ENCODE measurements at regions not wholly inside any gene's neighbourhood (a gene's known extent, or its start where the extent isn't known, plus 50 kb on each side); places are given as distances from the start of the nearest gene placed in this dataset.

GRCh38 chr10:8332730-8333111 is 278.2 kb downstream of the GATA3 start:
- H3K27me3 ChIP-seq (ENCODE audit: control insufficient read depth, low read length) = no peaks in the 10 kb centered on the region
- no peaks in the 10 kb centered on the region for H3K9me3 ChIP-seq (ENCODE audit: control insufficient read depth, insufficient read depth, low read length)
- no peaks in the 10 kb centered on the region for H3F3A ChIP-seq (ENCODE audit: control insufficient read depth, insufficient read depth)
- H3K9me2 ChIP-seq (replicated peaks; ENCODE audit: control insufficient read depth, low read length) = no peaks in the 10 kb centered on the region
- no peaks in the 10 kb centered on the region for H3K4me1 ChIP-seq (ENCODE audit: control insufficient read depth, low read length)
- no peak for TF ChIP-seq EZH2phosphoT487 (IDR thresholded peaks at IDR 0.05; ENCODE audit: borderline replicate concordance, low read length)
- no peaks in the 10 kb centered on the region for H3K79me2 ChIP-seq (ENCODE audit: control insufficient read depth, low read length)
- H3K4me2 ChIP-seq (ENCODE audit: low read length) = no peak overlapping the region
- H3K4me3 ChIP-seq (ENCODE audit: low read length) = no peak overlapping the region
- H3K36me3 ChIP-seq (ENCODE audit: control insufficient read depth, low read length) = no peaks in the 10 kb centered on the region
- no peaks in the 10 kb centered on the region for H4K20me1 ChIP-seq (ENCODE audit: control insufficient read depth, insufficient read depth, low read depth, low read length)
- H3K27ac ChIP-seq (ENCODE audit: low read depth, low read length) = no peak overlapping the region

- no peaks in the 10 kb centered on the region for H3F3A ChIP-seq (ENCODE audit: control insufficient read depth, insufficient read depth)
- H3K4me2 ChIP-seq (ENCODE audit: low read length) = no peak overlapping the region
- H3K27me3 ChIP-seq (ENCODE audit: control insufficient read depth, low read length) = no peaks in the 10 kb centered on the region
- no peaks in the 10 kb centered on the region for H4K20me1 ChIP-seq (ENCODE audit: control insufficient read depth, insufficient read depth, low read depth, low read length)
- TF ChIP-seq CTCF (IDR thresholded peaks at IDR 0.05; ENCODE audit: low read depth, low read length, poor library complexity, severe bottlenecking) (no peak), EZH2phosphoT487 (IDR thresholded peaks at IDR 0.05; ENCODE audit: borderline replicate concordance, low read length) (no peak)
- no peaks in the 10 kb centered on the region for H3K9me3 ChIP-seq (ENCODE audit: control insufficient read depth, insufficient read depth, low read length)
- no peaks in the 10 kb centered on the region for H3K36me3 ChIP-seq (ENCODE audit: control insufficient read depth, low read length)
- no peak overlapping the region for H3K4me3 ChIP-seq (ENCODE audit: low read length)
- H3K27ac ChIP-seq (ENCODE audit: low read depth, low read length) = no peak overlapping the region
- H3K79me2 ChIP-seq (ENCODE audit: control insufficient read depth, low read length) = no peaks in the 10 kb centered on the region
- H3K4me1 ChIP-seq (ENCODE audit: control insufficient read depth, low read length) = no peaks in the 10 kb centered on the region
- no peaks in the 10 kb centered on the region for H3K9me2 ChIP-seq (replicated peaks; ENCODE audit: control insufficient read depth, low read length)
These were observed 280.1 kb downstream of the GATA3 start for GRCh38 chr10:8334631-8335030.

- H3K27ac ChIP-seq (ENCODE audit: low read depth, low read length) = no peak overlapping the region
- TF ChIP-seq CTCF (IDR thresholded peaks at IDR 0.05; ENCODE audit: low read depth, low read length, poor library complexity, severe bottlenecking) (no peak), EZH2phosphoT487 (IDR thresholded peaks at IDR 0.05; ENCODE audit: borderline replicate concordance, low read length) (no peak)
- H3K79me2 ChIP-seq (ENCODE audit: control insufficient read depth, low read length) = no peaks in the 10 kb centered on the region
- H3K4me3 ChIP-seq (ENCODE audit: low read length) = no peak overlapping the region
- H4K20me1 ChIP-seq (ENCODE audit: control insufficient read depth, insufficient read depth, low read depth, low read length) = no peaks in the 10 kb centered on the region
- H3K9me3 ChIP-seq (ENCODE audit: control insufficient read depth, insufficient read depth, low read length) = no peaks in the 10 kb centered on the region
- H3K4me1 ChIP-seq (ENCODE audit: control insufficient read depth, low read length) = no peaks in the 10 kb centered on the region
- H3K36me3 ChIP-seq (ENCODE audit: control insufficient read depth, low read length) = no peaks in the 10 kb centered on the region
- H3F3A ChIP-seq (ENCODE audit: control insufficient read depth, insufficient read depth) = no peaks in the 10 kb centered on the region
- H3K4me2 ChIP-seq (ENCODE audit: low read length) = no peak overlapping the region
- H3K27me3 ChIP-seq (ENCODE audit: control insufficient read depth, low read length) = no peaks in the 10 kb centered on the region
- H3K9me2 ChIP-seq (replicated peaks; ENCODE audit: control insufficient read depth, low read length) = no peaks in the 10 kb centered on the region
These were observed 282.3 kb downstream of the GATA3 start for GRCh38 chr10:8336629-8337331.

GRCh38 chr10:8337332-8337651 is 282.8 kb downstream of the GATA3 start:
- no peaks in the 10 kb centered on the region for H3K9me3 ChIP-seq (ENCODE audit: control insufficient read depth, insufficient read depth, low read length)
- no peaks in the 10 kb centered on the region for H3K79me2 ChIP-seq (ENCODE audit: control insufficient read depth, low read length)
- TF ChIP-seq EZH2phosphoT487 (IDR thresholded peaks at IDR 0.05; ENCODE audit: borderline replicate concordance, low read length) (no peak), CTCF (IDR thresholded peaks at IDR 0.05; ENCODE audit: low read depth, low read length, poor library complexity, severe bottlenecking) (no peak)
- no peak overlapping the region for H3K27ac ChIP-seq (ENCODE audit: low read depth, low read length)
- H3K36me3 ChIP-seq (ENCODE audit: control insufficient read depth, low read length) = no peaks in the 10 kb centered on the region
- no peaks in the 10 kb centered on the region for H3F3A ChIP-seq (ENCODE audit: control insufficient read depth, insufficient read depth)
- no peaks in the 10 kb centered on the region for H3K9me2 ChIP-seq (replicated peaks; ENCODE audit: control insufficient read depth, low read length)
- no peak overlapping the region for H3K4me2 ChIP-seq (ENCODE audit: low read length)
- H3K27me3 ChIP-seq (ENCODE audit: control insufficient read depth, low read length) = no peaks in the 10 kb centered on the region
- no peak overlapping the region for H3K4me3 ChIP-seq (ENCODE audit: low read length)
- H4K20me1 ChIP-seq (ENCODE audit: control insufficient read depth, insufficient read depth, low read depth, low read length) = no peaks in the 10 kb centered on the region
- H3K4me1 ChIP-seq (ENCODE audit: control insufficient read depth, low read length) = no peaks in the 10 kb centered on the region

Measured in DOHH2 (cell line).